H9 (cell line): ENCODE measurements at regions not wholly inside any gene's neighbourhood (a gene's known extent, or its start where the extent isn't known, plus 50 kb on each side); places are given as distances from the start of the nearest gene placed in this dataset.

ENCODE experiments used
- DNase-seq: peaks from one replicate; pipeline ENCODE4 v3.0.0-alpha.2; 2017
- H2AFZ ChIP-seq: one replicate; pipeline ENCODE4 v1.6.1; 2013; ENCODE audit warnings: mild to moderate bottlenecking, low read length, control low read depth, moderate library complexity
- H2AK5ac ChIP-seq: 2 replicates; pipeline ENCODE4 v1.6.1; 2013; ENCODE audit warnings: low read length, control low read depth, mixed read lengths; ENCODE audit not compliant: insufficient read length
- H2BK120ac ChIP-seq: one replicate; pipeline ENCODE4 v1.6.1; 2013; ENCODE audit warnings: low read depth, mild to moderate bottlenecking, low read length, control low read depth, inconsistent platforms; ENCODE audit not compliant: poor library complexity, severe bottlenecking
- H2BK12ac ChIP-seq: 2 replicates; pipeline ENCODE4 v1.6.1; 2013; ENCODE audit warnings: low read length, control low read depth, mixed read lengths, low read depth; ENCODE audit not compliant: insufficient read length
- H2BK15ac ChIP-seq: 2 replicates; pipeline ENCODE4 v1.6.1; 2013; ENCODE audit warnings: low read depth, low read length, control low read depth
- H2BK20ac ChIP-seq: one replicate; pipeline ENCODE4 v1.6.1; 2013; ENCODE audit warnings: low read depth, mild to moderate bottlenecking, low read length, control low read depth, inconsistent platforms; ENCODE audit not compliant: poor library complexity, severe bottlenecking
- H2BK5ac ChIP-seq: 2 replicates; pipeline ENCODE4 v1.6.1; 2013; ENCODE audit warnings: low read length, control low read depth, mixed read lengths; ENCODE audit not compliant: insufficient read length
- H3K14ac ChIP-seq: 2 replicates; pipeline ENCODE4 v1.6.1; 2013; ENCODE audit warnings: low read length, control low read depth; ENCODE audit not compliant: insufficient read depth
- H3K18ac ChIP-seq: 2 replicates; pipeline ENCODE4 v1.6.1; 2013; ENCODE audit warnings: low read depth, mild to moderate bottlenecking, mixed read lengths, low read length, control low read depth; ENCODE audit not compliant: insufficient read length
- H3K23ac ChIP-seq: 2 replicates; pipeline ENCODE4 v1.6.1; 2013; ENCODE audit warnings: low read length, control low read depth, mixed read lengths, low read depth; ENCODE audit not compliant: insufficient read length
- H3K23me2 ChIP-seq: 2 replicates; pipeline ENCODE4 v1.6.1; 2013; ENCODE audit warnings: low read depth, mild to moderate bottlenecking, mixed read lengths, low read length, control low read depth; ENCODE audit not compliant: insufficient read length, poor library complexity, severe bottlenecking
- H3K27ac ChIP-seq: 2 replicates; pipeline ENCODE4 v1.5.1; 2013; ENCODE audit warnings: low read length, control low read depth, mixed read lengths, low read depth; ENCODE audit not compliant: insufficient read length
- H3K27me3 ChIP-seq: 2 replicates; pipeline ENCODE4 v1.6.1; 2013; ENCODE audit warnings: low read length, control low read depth, inconsistent platforms; ENCODE audit not compliant: insufficient read depth
- H3K4ac ChIP-seq: 2 replicates; pipeline ENCODE4 v1.6.1; 2013; ENCODE audit warnings: low read depth, mild to moderate bottlenecking, control low read depth, inconsistent platforms, low read length, moderate library complexity
- H3K4me1 ChIP-seq: 2 replicates; pipeline ENCODE4 v1.6.1; 2013; ENCODE audit warnings: low read length, control low read depth, inconsistent platforms; ENCODE audit not compliant: insufficient read depth
- H3K4me2 ChIP-seq: 2 replicates; pipeline ENCODE4 v1.6.1; 2013; ENCODE audit warnings: low read length, control low read depth, mixed read lengths; ENCODE audit not compliant: insufficient read length, insufficient read depth
- H3K56ac ChIP-seq: 2 replicates; pipeline ENCODE4 v1.6.1; 2013; ENCODE audit warnings: low read depth, mild to moderate bottlenecking, mixed read lengths, low read length, control low read depth; ENCODE audit not compliant: insufficient read length
- H3K79me1 ChIP-seq: 2 replicates; pipeline ENCODE4 v1.6.1; 2013; ENCODE audit warnings: low read depth, mild to moderate bottlenecking, moderate library complexity, low read length, control low read depth, inconsistent platforms; ENCODE audit not compliant: insufficient read depth, poor library complexity, severe bottlenecking
- H3K79me2 ChIP-seq: 2 replicates; pipeline ENCODE4 v1.6.1; 2013; ENCODE audit warnings: low read length, control low read depth, inconsistent platforms; ENCODE audit not compliant: insufficient read depth
- H3K9ac ChIP-seq: 2 replicates; pipeline ENCODE4 v1.6.1; 2013; ENCODE audit warnings: low read length, control low read depth, mixed read lengths; ENCODE audit not compliant: insufficient read length; ENCODE audit errors: extremely low read depth
- H3K9me3 ChIP-seq: one replicate; pipeline ENCODE4 v1.6.1; 2013; ENCODE audit warnings: low read depth, low read length, inconsistent platforms; ENCODE audit not compliant: control insufficient read depth
- H3T11ph ChIP-seq: one replicate; pipeline ENCODE4 v1.6.1; 2013; ENCODE audit warnings: mild to moderate bottlenecking, low read length, control low read depth, inconsistent platforms
- H4K20me1 ChIP-seq: one replicate; pipeline ENCODE4 v1.6.1; 2013; ENCODE audit not compliant: control insufficient read depth, insufficient read length, insufficient read depth
- H4K5ac ChIP-seq: 2 replicates; pipeline ENCODE4 v1.6.1; 2013; ENCODE audit warnings: low read depth, mild to moderate bottlenecking, mixed read lengths, low read length, control low read depth; ENCODE audit not compliant: insufficient read length
- H4K8ac ChIP-seq: replicated peaks from 2 replicates; pipeline ENCODE4 v1.6.1; 2013; ENCODE audit warnings: low read length, control low read depth, mixed read lengths, low read depth; ENCODE audit not compliant: insufficient read length
- H4K91ac ChIP-seq: 2 replicates; pipeline ENCODE4 v1.6.1; 2013; ENCODE audit warnings: low read depth, mild to moderate bottlenecking, moderate library complexity, mixed read lengths, low read length, control low read depth; ENCODE audit not compliant: insufficient read length
- H3K27ac Mint-ChIP-seq, 3 experiments: 2 replicates in 2 of 3; 3 replicates in 1 of 3; pipeline ENCODE4 v1.8.0; 2020 to 2021; ENCODE audit warnings: mixed read lengths in 3 of 3, mild to moderate bottlenecking in 1 of 3, moderate library complexity in 1 of 3
- H3K27me3 Mint-ChIP-seq: 2 replicates; pipeline ENCODE4 v1.8.0; 2021; ENCODE audit warnings: low read depth, mild to moderate bottlenecking, moderate library complexity, mixed read lengths
- H3K36me3 Mint-ChIP-seq, 3 experiments: 2 replicates in 2 of 3; 3 replicates in 1 of 3; pipeline ENCODE4 v1.8.0; 2020 to 2021; ENCODE audit warnings: low read depth in 3 of 3, mixed read lengths in 3 of 3; ENCODE audit not compliant: insufficient read depth in 1 of 3
- H3K4me1 Mint-ChIP-seq, 2 experiments: 2 replicates each; pipeline ENCODE4 v1.8.0; 2020; ENCODE audit warnings: mixed read lengths in 2 of 2
- H3K4me3 Mint-ChIP-seq, 2 experiments: 2 replicates in 1 of 2; 3 replicates in 1 of 2; pipeline ENCODE4 v1.8.0; 2020 to 2021; ENCODE audit warnings: mild to moderate bottlenecking in 2 of 2, mixed read lengths in 2 of 2, moderate library complexity in 1 of 2
- H3K9me3 Mint-ChIP-seq, 2 experiments: 2 replicates in 1 of 2; 3 replicates in 1 of 2; pipeline ENCODE4 v1.8.0; 2020; ENCODE audit warnings: mild to moderate bottlenecking in 2 of 2, mixed read lengths in 2 of 2, moderate library complexity in 1 of 2
- CTCF ChIP-seq: fragments of 200-600 bp; sonication (generic); conservative IDR thresholded peaks from 3 replicates; pipeline ENCODE4 v1.8.0; 2021; ENCODE audit warnings: antibody characterized with exemption, mild to moderate bottlenecking
- WGBS: extraction: QIAGEN DNeasy Blood & Tissue Kit; methylation state at CpG from one replicate; pipeline ENCODE4 v1.1.7; 2013; ENCODE audit warnings: missing lambda C conversion rate, low lambda C conversion rate, mixed read lengths; ENCODE audit not compliant: insufficient read length; ENCODE audit errors: extremely low coverage; 5-methylcytosine and 5-hydroxymethylcytosine counted together

DNA sequence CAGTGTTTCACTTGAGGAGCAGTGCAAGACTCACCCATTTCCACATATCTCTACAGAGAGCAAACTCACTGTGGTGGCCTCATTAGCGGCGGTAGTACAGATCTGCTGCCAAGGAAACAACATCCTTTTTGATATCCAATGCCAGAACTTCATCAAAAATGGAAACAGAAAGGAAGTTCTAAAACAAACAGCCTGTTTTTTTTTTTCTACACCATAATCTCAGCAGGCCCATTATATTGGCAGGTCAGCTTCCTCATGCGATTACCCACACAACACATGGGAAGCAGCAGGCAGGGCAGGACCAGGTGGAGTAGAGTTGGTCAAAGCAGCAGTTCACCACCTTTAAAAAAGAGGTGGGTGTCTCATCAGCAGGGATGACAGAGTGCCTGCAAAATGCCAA lies 678.9 kb upstream of the CELF4 start:
- H3K27me3 Mint-ChIP-seq = no peaks in the 10 kb centered on the region
- H3K27ac Mint-ChIP-seq = no peak overlapping the region
- DNase-seq = no peak
- no peak overlapping the region for H2AK5ac ChIP-seq
- peaks cover 0 to 1% (median 0%) of the 10 kb centered on the region in 3 experiments; a peak in 2 of 7 replicates for H3K36me3 Mint-ChIP-seq
- no peaks in the 10 kb centered on the region for H3K9me3 ChIP-seq
- H3K9me3 Mint-ChIP-seq = no peaks in the 10 kb centered on the region
- no peak overlapping the region for H3K56ac ChIP-seq
- no peaks in the 10 kb centered on the region for H3K4me1 ChIP-seq
- H3K14ac ChIP-seq = no peak overlapping the region
- no peak overlapping the region for H2BK20ac ChIP-seq
- H3K4me3 Mint-ChIP-seq = no peak overlapping the region
- H3K79me2 ChIP-seq = no peaks in the 10 kb centered on the region
- H3K79me1 ChIP-seq = no peaks in the 10 kb centered on the region
- no peak overlapping the region for H4K5ac ChIP-seq
- no peak overlapping the region for H3K4me2 ChIP-seq
- H3T11ph ChIP-seq = no peak overlapping the region
- no peak for TF ChIP-seq CTCF
- H3K23ac ChIP-seq = no peak overlapping the region
- no CpG with 5 or more reads among the region's 3 CpGs for WGBS
- H3K4me1 Mint-ChIP-seq = no peaks in the 10 kb centered on the region
- no peak overlapping the region for H4K91ac ChIP-seq
- H2BK12ac ChIP-seq = no peak overlapping the region
- H3K23me2 ChIP-seq = no peaks in the 10 kb centered on the region
- no peak overlapping the region for H2BK5ac ChIP-seq
- no peak overlapping the region for H2BK120ac ChIP-seq
- no peaks in the 10 kb centered on the region for H3K27me3 ChIP-seq
- H3K27ac ChIP-seq = no peak overlapping the region
- no peak overlapping the region for H3K9ac ChIP-seq
- no peak overlapping the region for H2BK15ac ChIP-seq
- no peak overlapping the region for H3K4ac ChIP-seq
- H4K8ac ChIP-seq = no peak overlapping the region
- no peaks in the 10 kb centered on the region for H4K20me1 ChIP-seq
- no peak overlapping the region for H3K18ac ChIP-seq
- H2AFZ ChIP-seq = no peak overlapping the region
